Neutrophil (primary cell): ENCODE measurements at regions not wholly inside any gene's neighbourhood (a gene's known extent, or its start where the extent isn't known, plus 50 kb on each side); places are given as distances from the start of the nearest gene placed in this dataset.

Source experiments
- H3K27ac ChIP-seq: fragments of 200-600 bp; sonication (generic); 2 replicates; pipeline ENCODE4 v1.5.1; 2016; ENCODE audit warnings: mild to moderate bottlenecking, moderate library complexity
- H3K27me3 ChIP-seq: fragments of 200-600 bp; sonication (generic); 2 replicates; pipeline ENCODE4 v1.6.0; 2016; ENCODE audit warnings: mild to moderate bottlenecking
- H3K36me3 ChIP-seq: fragments of 200-600 bp; sonication (generic); 2 replicates; pipeline ENCODE4 v1.5.1; 2017
- H3K4me1 ChIP-seq, 2 experiments: fragments of 200-600 bp in 1 of 2; sonication (generic) in 1 of 2; 1 replicate in 1 of 2; 2 replicates in 1 of 2; pipeline versions ENCODE4 v1.5.1 to v1.6.1; 2013 to 2016; ENCODE audit warnings: low read depth in 1 of 2, low read length in 1 of 2, mild to moderate bottlenecking in 1 of 2, moderate library complexity in 1 of 2; ENCODE audit not compliant: control insufficient read depth in 1 of 2, insufficient read depth in 1 of 2
- H3K4me3 ChIP-seq, 2 experiments: fragments of 200-600 bp in 1 of 2; sonication (generic) in 1 of 2; 1 replicate in 1 of 2; 2 replicates in 1 of 2; pipeline ENCODE4 v1.5.1; 2013 to 2016; ENCODE audit warnings: low read depth in 1 of 2, low read length in 1 of 2, mild to moderate bottlenecking in 1 of 2, moderate library complexity in 1 of 2
- H3K9me3 ChIP-seq: fragments of 200-600 bp; sonication (generic); 2 replicates; pipeline ENCODE4 v1.5.1; 2016
- TF ChIP-seq, protein P1 (sequence below): fragments of 200-600 bp; sonication (generic); IDR thresholded peaks from 2 replicates; pipeline ENCODE4 v1.5.1; 2016; ENCODE audit warnings: antibody characterized with exemption

DNA sequence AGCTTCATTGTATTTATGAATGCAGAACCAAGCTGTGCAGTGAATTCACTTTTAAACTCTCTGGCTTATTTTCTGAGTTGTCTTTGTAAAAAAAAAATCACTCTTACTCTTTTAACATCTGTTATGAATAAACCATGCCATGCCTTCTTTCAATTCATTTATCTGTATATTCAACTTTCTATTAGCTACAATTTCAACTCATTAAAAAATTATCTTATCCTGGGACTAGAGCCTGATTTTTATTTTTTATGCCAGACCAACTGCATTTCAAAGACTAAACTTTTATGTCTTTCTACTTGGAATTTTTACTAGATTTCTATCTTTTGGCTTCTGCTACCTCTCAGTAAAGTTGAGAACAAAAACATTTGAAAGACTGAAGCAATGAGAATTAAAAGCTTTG, 342.7 kb downstream of the DEPDC1B start:
- H3K4me3 ChIP-seq = no peak overlapping the region
- TF ChIP-seq, protein P1, sequence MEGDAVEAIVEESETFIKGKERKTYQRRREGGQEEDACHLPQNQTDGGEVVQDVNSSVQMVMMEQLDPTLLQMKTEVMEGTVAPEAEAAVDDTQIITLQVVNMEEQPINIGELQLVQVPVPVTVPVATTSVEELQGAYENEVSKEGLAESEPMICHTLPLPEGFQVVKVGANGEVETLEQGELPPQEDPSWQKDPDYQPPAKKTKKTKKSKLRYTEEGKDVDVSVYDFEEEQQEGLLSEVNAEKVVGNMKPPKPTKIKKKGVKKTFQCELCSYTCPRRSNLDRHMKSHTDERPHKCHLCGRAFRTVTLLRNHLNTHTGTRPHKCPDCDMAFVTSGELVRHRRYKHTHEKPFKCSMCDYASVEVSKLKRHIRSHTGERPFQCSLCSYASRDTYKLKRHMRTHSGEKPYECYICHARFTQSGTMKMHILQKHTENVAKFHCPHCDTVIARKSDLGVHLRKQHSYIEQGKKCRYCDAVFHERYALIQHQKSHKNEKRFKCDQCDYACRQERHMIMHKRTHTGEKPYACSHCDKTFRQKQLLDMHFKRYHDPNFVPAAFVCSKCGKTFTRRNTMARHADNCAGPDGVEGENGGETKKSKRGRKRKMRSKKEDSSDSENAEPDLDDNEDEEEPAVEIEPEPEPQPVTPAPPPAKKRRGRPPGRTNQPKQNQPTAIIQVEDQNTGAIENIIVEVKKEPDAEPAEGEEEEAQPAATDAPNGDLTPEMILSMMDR = no peak
- H3K27ac ChIP-seq = no peak overlapping the region
- no peaks in the 10 kb centered on the region for H3K36me3 ChIP-seq
- H3K27me3 ChIP-seq = no peaks in the 10 kb centered on the region
- H3K4me1 ChIP-seq = no peaks in the 10 kb centered on the region
- no peaks in the 10 kb centered on the region for H3K9me3 ChIP-seq

DNA sequence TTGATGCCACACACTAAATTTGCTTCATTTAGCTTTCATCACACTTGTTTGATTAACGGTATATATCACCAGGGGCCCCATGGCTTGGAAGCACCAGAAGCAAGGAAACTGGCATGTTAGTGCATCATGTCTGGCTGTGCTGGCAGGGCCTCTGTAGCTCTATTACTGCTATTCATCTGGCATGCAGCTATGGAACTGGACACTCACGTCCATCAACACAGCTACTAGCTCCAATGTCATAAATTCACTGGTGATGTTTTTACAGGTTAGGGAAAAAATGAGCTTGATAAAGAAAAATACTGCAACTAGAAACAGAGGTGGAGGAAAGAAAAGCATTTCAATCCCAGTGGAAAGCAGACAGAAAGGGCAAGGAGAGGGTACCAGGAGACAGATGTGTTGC, 343.2 kb downstream of the DEPDC1B start:
- H3K4me1 ChIP-seq = no peaks in the 10 kb centered on the region
- no peak overlapping the region for H3K27ac ChIP-seq
- H3K4me3 ChIP-seq = no peak overlapping the region
- no peaks in the 10 kb centered on the region for H3K27me3 ChIP-seq
- no peaks in the 10 kb centered on the region for H3K9me3 ChIP-seq
- no peaks in the 10 kb centered on the region for H3K36me3 ChIP-seq
- TF ChIP-seq, protein P1 = no peak

DNA sequence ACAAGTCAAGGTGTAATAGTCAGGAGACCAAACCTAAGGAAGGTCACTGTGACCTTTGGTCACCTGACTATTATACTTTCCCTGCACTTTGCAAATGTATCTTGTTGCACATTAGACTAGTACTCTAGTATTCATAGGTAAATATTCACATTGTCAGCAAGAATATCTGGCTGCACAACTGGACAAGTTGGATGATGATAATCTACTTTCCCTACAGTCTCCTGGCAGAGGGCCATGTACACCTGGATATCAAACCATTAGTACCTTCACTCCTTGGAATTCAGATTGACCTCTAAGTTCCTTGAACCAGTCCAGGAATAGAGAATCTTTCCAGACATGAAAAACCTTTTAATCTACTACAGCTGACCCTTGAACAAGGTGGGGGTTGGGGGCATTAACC, 344.8 kb downstream of the DEPDC1B start:
- Histone ChIP-seq H3K4me3 (no peak overlapping the region), H3K4me1 (no peaks in the 10 kb centered on the region), H3K27ac (no peak overlapping the region), H3K9me3 (no peaks in the 10 kb centered on the region), H3K36me3 (no peaks in the 10 kb centered on the region), H3K27me3 (no peaks in the 10 kb centered on the region)
- TF ChIP-seq, protein P1 = no peak

DNA sequence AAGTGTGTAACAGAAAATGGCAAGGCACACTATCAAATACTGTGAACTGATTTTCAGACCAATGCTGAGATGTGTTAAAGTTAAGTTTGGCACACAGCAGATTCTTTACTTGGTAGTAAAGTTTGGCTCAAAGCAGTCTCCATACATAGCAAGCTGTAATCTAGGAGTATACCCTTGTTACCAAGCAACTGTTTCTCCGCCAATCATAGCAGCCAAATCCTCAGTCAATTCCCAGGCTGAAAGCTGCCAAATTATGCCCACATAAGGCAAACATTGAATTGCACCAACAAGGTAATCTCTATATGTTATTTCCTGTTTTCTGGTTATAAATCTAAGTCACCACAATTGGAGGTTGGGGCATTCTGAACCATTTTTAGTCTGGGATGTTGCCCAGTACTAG, 345.7 kb downstream of the DEPDC1B start:
- H3K9me3 ChIP-seq = no peaks in the 10 kb centered on the region
- TF ChIP-seq, protein P1 = no peak
- no peaks in the 10 kb centered on the region for H3K36me3 ChIP-seq
- H3K4me1 ChIP-seq = no peaks in the 10 kb centered on the region
- no peak overlapping the region for H3K27ac ChIP-seq
- H3K27me3 ChIP-seq = no peaks in the 10 kb centered on the region
- H3K4me3 ChIP-seq = no peak overlapping the region

DNA sequence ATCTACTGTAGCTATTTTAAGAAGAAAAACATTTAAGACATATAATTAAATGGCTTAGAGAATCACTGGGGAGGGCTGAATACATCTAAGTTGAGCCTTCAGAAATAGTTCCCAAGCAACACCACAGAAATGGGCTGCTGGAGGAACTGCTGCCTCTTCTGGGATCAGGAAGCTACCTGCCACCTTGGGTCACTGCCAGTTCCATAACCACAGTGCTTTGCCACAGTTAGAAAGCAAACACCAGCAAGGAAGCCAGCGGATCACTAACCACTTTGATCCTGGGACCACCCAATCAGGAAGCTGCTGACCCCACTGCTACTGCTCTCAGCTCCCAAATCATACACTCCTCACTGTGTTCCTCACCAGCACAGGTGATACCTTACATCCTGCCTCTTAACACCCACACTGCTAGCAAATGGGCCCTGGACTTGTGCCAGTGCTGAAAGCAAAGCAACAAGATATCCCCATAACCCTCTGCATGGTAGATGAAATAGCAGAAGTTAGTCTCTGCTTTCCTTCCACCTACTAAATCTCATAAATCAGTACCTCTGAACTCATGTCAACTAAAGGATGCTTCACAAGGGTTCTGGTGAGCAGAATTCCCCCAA, 346.9 kb downstream of the DEPDC1B start:
- Histone ChIP-seq H3K36me3 (no peaks in the 10 kb centered on the region), H3K9me3 (no peaks in the 10 kb centered on the region), H3K27me3 (no peaks in the 10 kb centered on the region), H3K27ac (no peak overlapping the region), H3K4me3 (no peak overlapping the region), H3K4me1 (no peaks in the 10 kb centered on the region)
- TF ChIP-seq, protein P1 = no peak

DNA sequence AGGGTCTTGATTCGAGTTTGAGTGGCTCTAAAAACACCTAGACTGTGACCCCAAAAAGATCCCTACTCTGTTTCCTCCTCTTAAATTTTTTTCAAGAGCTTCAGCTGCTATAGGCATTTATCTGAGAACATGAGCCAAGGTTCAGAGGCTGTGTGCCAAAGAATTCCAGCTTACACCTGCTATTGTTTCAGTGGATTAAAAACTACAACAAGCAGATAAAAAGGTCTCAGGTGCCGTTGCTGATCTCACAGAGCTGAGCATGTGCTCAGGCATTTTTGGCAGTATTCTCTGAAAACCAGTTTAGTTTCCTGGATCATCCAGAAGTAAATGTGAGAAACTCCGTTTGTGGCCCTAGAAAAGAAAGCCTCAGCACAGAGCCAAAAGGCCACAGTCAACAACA, 349.2 kb downstream of the DEPDC1B start:
- TF ChIP-seq, protein P1 = no peak
- Histone ChIP-seq H3K4me1 (no peaks in the 10 kb centered on the region), H3K36me3 (no peaks in the 10 kb centered on the region), H3K9me3 (no peaks in the 10 kb centered on the region), H3K27ac (no peak overlapping the region), H3K4me3 (no peak overlapping the region), H3K27me3 (no peaks in the 10 kb centered on the region)
